Neural progenitor cell (in vitro differentiated cells): ENCODE measurements at regions not wholly inside any gene's neighbourhood (a gene's known extent, or its start where the extent isn't known, plus 50 kb on each side); places are given as distances from the start of the nearest gene placed in this dataset.

Source experiments
- EZH2 ChIP-seq: fragments of 200-600 bp; sonication (generic); IDR thresholded peaks from 2 replicates; pipeline ENCODE4 v1.6.1; 2017; ENCODE audit warnings: antibody characterized with exemption, mild to moderate bottlenecking, moderate library complexity
- EZH2phosphoT487 ChIP-seq: fragments of 200-600 bp; sonication (generic); IDR thresholded peaks from 2 replicates; pipeline ENCODE4 v1.6.1; 2017; ENCODE audit warnings: antibody characterized with exemption
- TF ChIP-seq, protein P1 (sequence below): fragments of 200-600 bp; sonication (generic); IDR thresholded peaks from 2 replicates; pipeline ENCODE4 v1.5.1; 2017; ENCODE audit warnings: antibody characterized with exemption, mild to moderate bottlenecking

DNA sequence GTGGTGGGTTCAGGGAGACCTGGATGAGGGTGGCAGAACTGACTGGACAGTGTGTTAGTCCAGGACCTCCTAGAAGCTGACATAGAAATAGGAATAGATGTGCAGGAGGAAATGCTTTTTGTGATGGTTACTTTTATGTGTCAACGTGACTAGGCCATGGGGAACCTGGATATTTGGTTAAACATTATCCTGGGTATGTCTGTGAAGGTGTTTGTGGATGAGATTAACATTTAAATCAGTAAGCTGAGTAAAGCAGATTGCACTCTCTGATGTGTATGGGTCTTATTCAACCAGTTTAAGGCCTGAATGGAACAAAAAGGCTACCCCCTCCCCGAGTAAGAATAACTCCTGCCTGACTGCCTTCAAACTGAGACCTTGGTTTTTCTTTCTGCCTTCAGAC lies 219.3 kb downstream of the DHX35 start:
- TF ChIP-seq, protein P1, sequence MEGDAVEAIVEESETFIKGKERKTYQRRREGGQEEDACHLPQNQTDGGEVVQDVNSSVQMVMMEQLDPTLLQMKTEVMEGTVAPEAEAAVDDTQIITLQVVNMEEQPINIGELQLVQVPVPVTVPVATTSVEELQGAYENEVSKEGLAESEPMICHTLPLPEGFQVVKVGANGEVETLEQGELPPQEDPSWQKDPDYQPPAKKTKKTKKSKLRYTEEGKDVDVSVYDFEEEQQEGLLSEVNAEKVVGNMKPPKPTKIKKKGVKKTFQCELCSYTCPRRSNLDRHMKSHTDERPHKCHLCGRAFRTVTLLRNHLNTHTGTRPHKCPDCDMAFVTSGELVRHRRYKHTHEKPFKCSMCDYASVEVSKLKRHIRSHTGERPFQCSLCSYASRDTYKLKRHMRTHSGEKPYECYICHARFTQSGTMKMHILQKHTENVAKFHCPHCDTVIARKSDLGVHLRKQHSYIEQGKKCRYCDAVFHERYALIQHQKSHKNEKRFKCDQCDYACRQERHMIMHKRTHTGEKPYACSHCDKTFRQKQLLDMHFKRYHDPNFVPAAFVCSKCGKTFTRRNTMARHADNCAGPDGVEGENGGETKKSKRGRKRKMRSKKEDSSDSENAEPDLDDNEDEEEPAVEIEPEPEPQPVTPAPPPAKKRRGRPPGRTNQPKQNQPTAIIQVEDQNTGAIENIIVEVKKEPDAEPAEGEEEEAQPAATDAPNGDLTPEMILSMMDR = no peak
- no peak for TF ChIP-seq EZH2
- TF ChIP-seq EZH2phosphoT487 = no peak
